ENCODE measurements at regions not wholly inside any gene's neighbourhood (a gene's known extent, or its start where the extent isn't known, plus 50 kb on each side); places are given as distances from the start of the nearest gene placed in this dataset.
"Not testable (repeated sequence)": the region's sequence is repeated elsewhere in the genome, so short reads cannot be mapped to it uniquely, and the experiment has no call there.

DNA sequence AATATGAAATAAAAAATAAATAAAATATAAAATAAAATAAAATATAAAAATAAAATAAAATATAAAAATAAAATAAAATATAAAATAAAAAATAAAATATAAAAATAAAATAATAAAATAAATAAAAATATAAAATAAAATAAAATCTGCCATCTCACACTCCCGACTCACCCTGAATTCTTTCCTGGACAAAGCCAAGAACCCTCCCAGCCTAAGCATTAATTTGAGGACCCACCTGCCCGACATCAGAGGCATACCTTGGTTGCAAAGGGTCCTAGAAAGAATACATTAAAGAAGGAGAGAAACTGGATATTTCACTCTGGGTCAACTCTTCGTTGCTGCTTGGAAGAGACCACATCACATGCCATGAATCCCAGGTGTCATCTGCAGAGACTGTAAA, 138.3 kb downstream of the CRLF2 start:
- no peak for DNase-seq (ENCODE audit: low read depth)
- in situ Hi-C loops (cut with HindIII; ENCODE audit: low pct_unique_long_range_greater_than_20kb, low sequenced_read_pairs), result no loop called here

DNA sequence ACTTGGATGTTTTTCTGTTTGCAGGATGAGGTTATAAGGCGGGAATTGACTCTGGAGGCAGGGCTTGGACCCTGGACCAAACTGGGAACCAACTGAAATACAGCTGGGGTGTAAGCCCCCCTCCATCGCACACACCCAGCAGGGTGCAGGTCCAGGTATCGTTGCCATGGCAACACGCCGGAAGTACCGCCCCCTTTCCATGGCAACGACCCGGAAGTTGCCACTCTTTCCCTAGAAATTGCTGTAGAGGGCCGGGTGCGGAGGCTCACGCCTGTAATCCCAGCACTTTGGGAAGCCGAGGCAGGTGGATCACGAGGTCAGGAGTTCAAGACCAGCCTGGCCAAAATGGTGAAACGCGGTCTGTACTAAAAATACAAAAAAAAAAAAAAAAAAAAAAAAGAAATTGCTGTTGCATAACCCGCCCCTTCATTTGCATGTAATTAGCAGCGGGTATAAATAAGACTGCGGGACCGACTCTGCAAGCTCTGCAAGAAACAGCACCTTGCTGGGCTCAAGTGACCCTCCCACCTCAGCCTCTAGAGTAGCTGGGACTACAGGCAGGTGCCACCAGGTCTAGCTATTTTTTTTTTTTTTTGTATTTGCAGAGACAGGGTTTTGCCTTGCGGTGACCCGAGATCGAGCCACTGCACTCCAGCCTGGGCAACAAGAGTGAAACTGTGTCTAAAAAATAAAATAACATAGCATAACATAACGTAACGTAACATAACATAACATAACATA, 139.6 kb downstream of the CRLF2 start:
- in situ Hi-C loops (cut with HindIII; ENCODE audit: low pct_unique_long_range_greater_than_20kb, low sequenced_read_pairs), result no loop called here
- DNase-seq (ENCODE audit: low read depth), result no peak

DNA sequence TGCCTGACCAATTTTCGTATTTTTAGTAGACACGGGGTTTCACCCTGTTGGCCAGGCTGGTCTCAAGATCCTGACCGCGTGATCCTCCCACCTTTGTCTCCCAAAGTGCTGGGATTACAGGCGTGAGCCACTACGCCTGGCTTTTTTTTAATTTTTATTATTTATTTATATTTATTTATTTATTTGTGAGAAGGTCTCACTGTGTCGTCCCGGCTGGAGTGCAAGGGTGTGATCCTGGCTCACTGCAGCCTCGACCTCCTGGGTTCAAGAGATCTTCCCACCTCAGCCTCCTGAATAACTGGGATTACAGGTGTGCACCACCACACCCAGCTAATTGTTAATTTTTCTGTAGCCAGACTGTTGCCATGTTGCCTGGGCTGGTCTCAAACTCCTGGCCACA, 141.1 kb downstream of the CRLF2 start:
- in situ Hi-C loops (cut with HindIII; ENCODE audit: low pct_unique_long_range_greater_than_20kb, low sequenced_read_pairs), result no loop called here
- DNase-seq (ENCODE audit: low read depth), result no peak

DNA sequence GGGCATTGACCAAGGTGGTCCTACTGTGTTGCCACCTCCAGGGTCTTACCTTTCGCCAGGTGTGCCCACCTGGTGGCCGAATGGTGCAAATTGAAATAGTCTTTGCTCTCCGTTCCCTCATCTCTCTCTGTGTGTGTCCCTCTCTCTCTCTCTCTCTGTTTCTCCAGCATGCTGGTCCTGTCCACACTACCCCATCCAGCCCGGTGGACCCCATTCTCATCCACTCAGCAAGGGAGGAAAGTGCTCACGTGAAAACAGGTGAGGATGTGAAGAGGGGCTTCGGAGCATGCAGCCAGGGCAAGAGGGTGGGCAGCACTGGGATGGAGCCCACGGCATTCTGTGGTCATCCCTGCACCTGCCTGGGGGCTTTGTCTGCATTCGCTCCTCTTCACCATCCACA, 150.1 kb downstream of the CRLF2 start:
- in situ Hi-C loops (cut with HindIII; ENCODE audit: low pct_unique_long_range_greater_than_20kb, low sequenced_read_pairs), result no loop called here

DNA sequence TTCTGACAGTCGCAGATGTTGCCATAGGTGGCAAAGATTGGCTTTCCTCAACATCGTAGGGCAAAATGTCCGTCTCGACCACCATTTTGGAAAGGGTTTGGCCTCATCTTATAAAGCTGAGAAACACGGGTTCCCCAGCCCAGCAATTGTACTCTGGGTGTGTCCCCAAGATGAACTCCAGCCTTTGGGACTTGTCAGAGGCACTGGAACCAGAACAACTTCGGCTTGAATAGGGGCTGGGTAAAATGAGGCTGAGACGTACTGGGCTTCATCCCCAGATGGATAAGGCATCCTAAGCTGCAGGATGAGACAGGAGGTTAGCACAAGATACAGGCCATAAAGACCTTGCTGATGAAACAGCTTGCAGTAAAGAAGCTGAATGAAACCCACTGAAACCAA, 151.9 kb downstream of the CRLF2 start:
- in situ Hi-C loops (cut with HindIII; ENCODE audit: low pct_unique_long_range_greater_than_20kb, low sequenced_read_pairs), result no loop called here
- no peak for DNase-seq (ENCODE audit: low read depth)

More for the DNA sequence above, 150.1 kb downstream of the CRLF2 start:
- no peak for DNase-seq (ENCODE audit: low read depth)

DNA sequence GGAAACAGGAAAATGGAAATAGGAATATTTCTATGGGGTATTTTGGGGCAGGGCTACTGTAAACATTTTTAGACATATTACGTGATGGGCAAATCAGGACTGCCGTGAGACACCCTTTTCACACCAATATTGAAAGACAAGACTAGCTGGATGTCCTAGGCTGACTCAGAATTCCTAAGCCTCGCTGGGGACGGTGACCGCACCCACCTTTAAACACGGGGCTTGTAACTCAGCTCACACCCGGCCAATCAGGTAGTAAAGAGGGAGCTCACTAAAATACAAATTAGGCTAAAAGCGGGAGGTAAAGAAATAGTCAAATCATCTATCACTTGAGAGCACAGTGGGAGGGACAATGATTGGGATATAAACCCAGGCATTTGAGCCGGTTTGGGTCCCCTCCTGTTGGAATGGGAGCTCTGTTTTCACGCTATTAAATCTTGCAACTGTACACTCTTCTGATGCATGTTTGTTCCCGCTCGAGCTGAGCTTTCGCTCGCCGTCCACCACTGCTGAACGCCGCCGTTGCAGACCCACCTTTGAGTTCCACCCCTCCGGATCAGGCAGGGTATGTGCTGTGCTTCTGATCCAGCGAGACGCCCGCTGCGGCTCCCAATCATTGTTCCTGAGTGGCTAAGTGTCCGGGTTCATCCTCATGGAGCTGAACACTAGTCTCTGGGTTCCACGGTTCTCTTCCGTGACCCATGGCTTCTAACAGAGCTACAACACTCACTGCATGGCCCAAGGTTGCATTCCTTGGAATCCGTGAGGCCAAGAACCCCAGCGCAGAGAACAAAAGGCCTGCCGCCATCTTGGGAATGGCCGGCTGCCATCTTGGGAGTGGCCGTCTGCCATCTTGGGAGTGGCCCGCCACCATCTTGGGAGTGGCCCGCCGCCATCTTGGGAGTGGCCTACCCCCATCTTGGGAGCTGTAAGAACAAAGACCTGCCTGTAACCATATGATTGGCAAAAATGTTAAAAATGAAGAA, 152.6 kb downstream of the CRLF2 start:
- in situ Hi-C loops (cut with HindIII; ENCODE audit: low pct_unique_long_range_greater_than_20kb, low sequenced_read_pairs), result no loop called here

DNA sequence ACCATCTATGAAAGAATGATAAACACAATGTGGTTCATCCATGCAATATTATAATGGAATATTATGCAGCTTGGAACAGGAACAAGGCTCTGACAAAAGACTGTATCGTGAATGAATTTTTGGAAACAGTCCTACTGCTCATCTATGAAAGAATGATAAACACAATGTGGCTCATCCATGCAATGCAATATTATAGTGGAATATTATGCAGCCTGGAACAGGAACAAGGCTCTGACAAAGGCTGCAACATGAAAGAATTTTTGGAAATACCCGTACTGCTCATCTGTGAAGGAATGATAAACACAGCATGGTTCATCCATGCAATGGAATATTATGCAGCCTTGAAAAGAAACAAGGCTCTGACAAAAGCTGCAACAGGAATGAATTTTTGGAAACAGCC, 158.8 kb downstream of the CRLF2 start:
- DNase-seq (ENCODE audit: low read depth); in situ Hi-C loops (cut with HindIII; ENCODE audit: low pct_unique_long_range_greater_than_20kb, low sequenced_read_pairs): not testable (repeated sequence)

More for the DNA sequence above, 152.6 kb downstream of the CRLF2 start:
- no peak for DNase-seq (ENCODE audit: low read depth)

DNA sequence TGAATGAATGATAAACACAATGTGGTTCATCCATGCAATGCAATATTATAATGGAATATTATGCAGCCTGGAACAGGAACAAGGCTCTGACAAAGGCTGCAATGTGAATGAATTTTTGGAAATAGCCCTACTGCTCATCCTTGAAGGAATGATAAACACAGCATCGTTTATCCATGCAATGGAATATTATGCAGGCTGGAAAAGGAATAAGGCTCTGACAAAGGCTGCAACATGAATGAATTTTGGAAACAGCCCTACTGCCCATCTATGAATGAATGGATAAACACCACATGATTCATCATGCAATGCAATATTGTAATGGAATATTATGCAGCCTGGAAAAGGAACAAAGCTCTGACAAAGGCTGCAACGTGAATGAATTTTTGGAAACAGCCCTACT, 159.4 kb downstream of the CRLF2 start:
- in situ Hi-C loops (cut with HindIII; ENCODE audit: low pct_unique_long_range_greater_than_20kb, low sequenced_read_pairs), result no loop called here

DNA sequence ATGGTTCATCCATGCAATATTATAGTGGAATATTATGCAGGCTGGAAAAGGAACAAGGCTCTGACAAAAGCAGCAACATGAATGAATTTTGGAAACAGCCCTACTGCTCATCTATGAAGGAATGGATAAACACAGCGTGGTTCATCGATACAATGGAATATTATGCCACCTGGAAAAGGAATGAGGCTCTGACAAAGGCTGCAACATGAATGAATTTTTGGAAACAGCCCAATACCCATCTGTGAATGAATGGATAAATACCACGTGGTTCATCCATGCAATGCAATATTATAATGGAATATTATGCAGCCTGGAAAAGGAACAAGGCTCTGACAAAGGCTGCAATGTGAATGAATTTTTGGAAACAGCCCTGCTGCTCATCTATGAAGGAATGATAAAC, 160.4 kb downstream of the CRLF2 start:
- no peak for DNase-seq (ENCODE audit: low read depth)
- in situ Hi-C loops (cut with HindIII; ENCODE audit: low pct_unique_long_range_greater_than_20kb, low sequenced_read_pairs), result no loop called here

More for the DNA sequence above, 159.4 kb downstream of the CRLF2 start:
- no peak for DNase-seq (ENCODE audit: low read depth)

DNA sequence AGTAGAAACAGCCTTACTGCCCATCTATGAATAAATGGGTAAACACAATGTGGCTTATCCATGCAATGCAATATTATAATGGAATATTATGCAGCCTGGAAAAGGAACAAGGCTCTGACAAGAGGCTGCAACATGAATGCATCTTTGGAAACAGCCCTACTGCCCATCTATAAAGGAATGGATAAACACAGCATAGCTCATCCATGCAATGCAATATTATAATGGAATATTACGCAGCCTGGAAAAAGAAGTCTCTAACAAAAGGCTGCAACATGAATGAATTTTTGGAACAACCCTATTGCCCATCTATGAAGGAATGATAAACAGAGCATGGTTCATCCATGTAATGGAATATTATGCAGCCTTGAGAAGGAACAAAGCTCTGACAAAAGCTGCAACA, 161.0 kb downstream of the CRLF2 start:
- no peak for DNase-seq (ENCODE audit: low read depth)
- in situ Hi-C loops (cut with HindIII; ENCODE audit: low pct_unique_long_range_greater_than_20kb, low sequenced_read_pairs), result no loop called here

DNA sequence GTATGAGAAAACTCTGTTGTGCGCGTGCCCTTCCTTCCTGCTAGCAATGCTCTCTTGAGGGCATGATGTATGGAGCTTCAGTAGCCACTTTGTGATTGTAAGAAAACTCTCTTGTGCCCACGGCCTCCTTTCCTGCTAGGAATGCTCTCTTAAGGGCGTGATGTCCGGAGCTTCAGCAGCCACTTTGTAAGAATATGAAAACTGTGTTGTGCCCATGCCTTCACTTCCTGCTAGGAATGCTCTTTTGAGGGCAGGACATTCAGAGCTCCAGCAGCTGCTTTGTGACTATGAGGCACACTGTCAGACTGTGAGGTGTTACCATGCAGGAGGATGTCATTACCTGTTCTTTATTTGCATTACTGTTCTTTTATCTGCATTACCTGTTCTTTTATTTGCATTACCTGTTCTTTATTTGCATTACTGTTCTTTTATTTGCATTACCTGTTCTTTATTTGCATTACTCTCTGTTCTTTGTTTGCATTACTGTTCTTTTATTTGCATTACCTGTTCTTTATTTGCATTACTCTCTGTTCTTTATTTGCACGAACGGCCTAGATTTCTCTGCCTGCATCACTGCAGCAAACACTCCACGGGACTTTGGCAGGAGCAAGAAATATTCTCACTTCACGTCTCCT, 166.7 kb downstream of the CRLF2 start:
- in situ Hi-C loops (cut with HindIII; ENCODE audit: low pct_unique_long_range_greater_than_20kb, low sequenced_read_pairs), result no loop called here

DNA sequence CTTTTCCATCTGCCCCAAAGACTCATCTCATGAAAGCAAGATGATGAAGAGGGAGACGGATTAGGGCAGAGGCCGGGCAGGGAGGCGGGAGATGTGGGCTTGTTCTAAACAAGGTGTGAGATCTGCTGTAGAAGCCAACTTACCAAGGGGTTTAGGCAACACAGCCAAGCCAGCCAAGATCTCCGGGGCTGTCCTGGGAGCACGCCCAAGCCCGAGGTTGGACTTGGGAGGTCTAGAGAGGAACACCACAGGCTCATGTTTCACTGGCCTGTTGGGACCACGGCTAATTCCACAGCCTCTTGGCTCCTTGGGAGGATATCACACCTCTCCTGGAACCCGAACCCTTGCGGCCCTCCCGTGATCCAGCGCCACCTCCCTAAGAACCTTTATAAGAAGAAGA, 171.4 kb downstream of the CRLF2 start:
- in situ Hi-C loops (cut with HindIII; ENCODE audit: low pct_unique_long_range_greater_than_20kb, low sequenced_read_pairs), result no loop called here

More for the DNA sequence above, 166.7 kb downstream of the CRLF2 start:
- DNase-seq (ENCODE audit: low read depth), result no peak

DNA sequence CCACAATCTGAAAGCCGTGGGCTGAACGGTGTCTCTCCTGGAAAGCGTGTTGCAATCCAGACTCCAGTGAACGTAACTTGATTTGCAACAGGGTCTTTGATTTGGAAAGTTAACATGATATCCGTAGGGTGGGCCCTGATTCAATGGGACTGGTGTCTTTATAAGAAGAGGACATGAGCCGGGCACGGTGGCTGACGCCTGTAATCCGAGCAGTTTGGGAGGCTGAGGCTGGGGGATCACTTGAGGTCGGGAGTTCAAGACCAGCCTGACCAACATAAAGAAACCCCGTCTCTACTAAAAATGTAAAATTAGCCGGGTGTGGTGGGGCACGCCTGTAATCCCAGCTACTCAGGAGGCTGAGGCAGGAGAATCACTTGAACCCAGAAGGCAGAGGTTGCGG, 176.5 kb downstream of the CRLF2 start:
- in situ Hi-C loops (cut with HindIII; ENCODE audit: low pct_unique_long_range_greater_than_20kb, low sequenced_read_pairs); DNase-seq (ENCODE audit: low read depth): not testable (repeated sequence)

More for the DNA sequence above, 171.4 kb downstream of the CRLF2 start:
- no peak for DNase-seq (ENCODE audit: low read depth)

DNA sequence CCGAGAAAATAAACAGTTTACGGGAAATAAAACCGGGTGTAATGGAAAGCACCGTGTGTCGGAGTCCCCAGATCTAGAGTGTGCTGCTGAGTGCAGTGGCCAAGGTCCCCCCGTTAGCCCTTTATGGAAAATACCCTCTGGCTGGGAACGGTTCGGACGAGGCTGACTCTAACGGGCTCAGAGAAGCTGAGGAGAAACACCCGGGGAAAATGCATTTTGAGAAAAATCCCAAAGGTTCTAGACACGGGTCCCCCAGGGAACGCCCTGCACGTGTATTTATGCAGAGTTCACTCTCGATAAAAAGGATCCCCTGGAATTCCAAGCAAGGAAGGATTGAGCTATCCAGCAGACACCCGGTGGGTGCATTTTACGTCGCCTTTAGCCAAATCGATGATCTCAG, 177.2 kb downstream of the CRLF2 start:
- in situ Hi-C loops (cut with HindIII; ENCODE audit: low pct_unique_long_range_greater_than_20kb, low sequenced_read_pairs), result no loop called here
- DNase-seq (ENCODE audit: low read depth), result no peak

DNA sequence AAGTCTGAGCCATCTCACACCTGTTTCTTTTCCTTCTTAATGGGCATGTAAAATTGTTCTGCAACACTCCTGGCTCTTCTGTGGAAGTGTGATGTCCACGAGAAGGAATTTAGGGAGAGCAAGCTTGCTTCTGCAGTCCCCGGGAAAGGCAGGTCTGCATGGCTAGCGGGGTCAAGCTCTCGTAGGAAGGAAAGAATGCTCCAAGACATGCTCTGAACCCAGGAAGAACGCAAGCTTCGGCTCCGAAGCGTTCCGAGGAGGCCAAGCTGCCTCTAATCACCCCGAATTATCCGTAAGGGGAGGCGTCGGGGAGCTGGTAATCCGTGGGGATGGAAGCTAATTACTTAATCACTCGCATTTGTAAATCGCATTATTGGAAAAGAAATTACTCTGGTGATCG, 177.7 kb downstream of the CRLF2 start:
- in situ Hi-C loops (cut with HindIII; ENCODE audit: low pct_unique_long_range_greater_than_20kb, low sequenced_read_pairs), result no loop called here
- no peak for DNase-seq (ENCODE audit: low read depth)

DNA sequence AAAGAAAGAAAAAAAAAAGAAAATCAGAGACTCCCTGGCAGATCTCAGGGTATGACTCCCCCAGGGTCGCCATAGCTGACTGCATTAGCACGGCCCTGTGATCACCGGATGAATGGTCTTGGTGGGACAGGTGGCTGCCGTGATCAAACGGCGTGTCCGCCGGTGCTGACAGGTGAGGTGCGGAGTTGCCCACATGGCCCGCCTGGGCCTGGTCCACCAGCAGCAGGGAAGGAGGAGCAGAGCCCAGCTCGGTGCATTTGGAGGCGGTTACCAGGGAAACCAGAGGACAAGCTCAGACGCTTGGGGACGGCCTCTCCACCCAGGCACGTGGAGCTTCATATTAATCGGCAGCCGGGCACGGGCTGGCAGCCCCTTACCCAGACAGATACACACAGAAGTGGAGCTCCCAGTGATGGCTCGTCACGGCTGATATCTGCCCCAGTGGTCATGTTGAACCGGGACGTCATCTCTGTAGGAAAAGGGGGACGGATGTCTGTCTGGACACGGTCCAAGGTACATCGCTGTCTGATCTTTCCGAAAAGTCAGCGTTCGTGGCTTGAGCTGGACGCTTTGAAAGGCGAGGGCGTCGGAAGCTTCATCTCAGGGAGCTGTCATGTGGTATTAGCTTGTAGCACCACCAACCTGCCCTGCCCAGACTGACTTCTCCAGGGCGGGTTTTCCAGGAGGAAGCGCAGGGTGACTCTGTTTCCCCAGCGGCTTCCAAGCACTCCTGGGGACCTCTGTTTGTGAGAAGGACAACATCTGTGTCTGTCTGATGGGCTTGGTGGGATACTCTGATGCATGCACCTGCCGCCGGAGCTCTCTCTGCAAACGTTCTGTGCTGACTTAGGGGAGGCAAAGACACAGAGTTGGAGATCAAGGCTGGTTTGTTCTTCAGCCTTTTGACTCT, 180.7 kb downstream of the CRLF2 start:
- in situ Hi-C loops (cut with HindIII; ENCODE audit: low pct_unique_long_range_greater_than_20kb, low sequenced_read_pairs), result no loop called here

DNA sequence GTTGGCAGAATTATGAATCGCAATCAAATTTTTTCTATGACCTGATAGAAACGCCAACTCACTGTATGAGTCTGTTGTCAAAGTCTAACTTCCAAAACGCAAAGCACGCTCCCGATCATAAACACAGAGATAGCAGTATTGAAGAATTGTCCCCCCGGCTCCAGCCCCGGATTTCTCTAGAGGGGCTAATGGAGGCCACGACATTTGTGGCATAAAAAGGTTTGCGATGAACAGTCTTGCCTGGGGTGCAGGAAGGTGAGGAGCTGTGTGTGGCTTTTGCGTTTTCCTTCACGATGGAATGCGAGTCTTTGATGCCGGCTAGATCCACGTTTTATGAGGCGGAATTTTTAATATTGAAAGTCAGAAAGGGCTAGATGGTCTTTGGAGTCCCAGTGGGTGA, 183.0 kb downstream of the CRLF2 start:
- DNase-seq (ENCODE audit: low read depth), result no peak
- in situ Hi-C loops (cut with HindIII; ENCODE audit: low pct_unique_long_range_greater_than_20kb, low sequenced_read_pairs), result no loop called here

More for the DNA sequence above, 180.7 kb downstream of the CRLF2 start:
- no peak for DNase-seq (ENCODE audit: low read depth)

DNA sequence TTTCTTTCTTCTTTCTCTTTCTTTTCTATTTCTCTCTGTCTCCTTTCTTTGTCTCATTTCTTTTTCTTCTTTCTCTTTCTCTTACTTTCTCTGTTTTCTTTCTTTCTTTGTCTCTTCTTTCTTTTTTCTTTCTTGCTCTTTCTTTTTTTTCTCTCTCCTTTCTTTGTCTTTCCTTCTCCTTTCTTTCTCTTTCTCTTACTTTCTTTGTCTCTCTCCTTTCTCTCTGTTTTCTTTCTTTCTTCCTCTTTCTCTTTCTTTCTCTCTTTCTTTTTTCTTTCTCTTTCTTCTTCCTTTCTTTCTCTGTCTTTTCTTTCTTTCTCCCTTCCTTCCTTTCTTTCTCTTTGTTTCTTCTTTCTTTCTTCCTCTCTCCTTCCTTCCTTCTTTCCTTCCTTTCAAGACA, 184.8 kb downstream of the CRLF2 start:
- in situ Hi-C loops (cut with HindIII; ENCODE audit: low pct_unique_long_range_greater_than_20kb, low sequenced_read_pairs), result no loop called here
- DNase-seq (ENCODE audit: low read depth), result no peak

All from Caki2 (cell line).